ENCODE measurements at regions not wholly inside any gene's neighbourhood (a gene's known extent, or its start where the extent isn't known, plus 50 kb on each side); places are given as distances from the start of the nearest gene placed in this dataset.

DNA sequence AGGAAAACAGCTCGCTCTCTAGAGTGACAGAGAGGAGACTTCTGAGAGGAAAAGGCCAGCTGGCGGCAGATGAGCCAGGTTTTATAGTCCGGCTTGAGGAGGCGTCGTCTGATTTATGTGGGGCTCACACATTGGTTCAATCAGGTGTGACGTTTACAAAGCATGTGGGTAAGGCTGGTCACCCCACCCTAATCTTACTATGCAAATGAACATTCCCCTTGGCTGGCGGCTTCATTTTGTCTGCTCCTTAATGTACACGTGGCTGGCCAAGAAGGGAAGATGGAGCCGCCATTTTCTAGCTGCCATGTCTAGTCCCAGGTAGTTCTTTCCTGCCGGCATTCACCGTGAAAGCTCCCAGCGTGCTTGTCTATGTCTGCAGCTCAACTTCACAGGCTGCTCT is 299.1 kb upstream of the SPRED2 start:
- no peak for DNase-seq (ENCODE audit: low spot score)

DNA sequence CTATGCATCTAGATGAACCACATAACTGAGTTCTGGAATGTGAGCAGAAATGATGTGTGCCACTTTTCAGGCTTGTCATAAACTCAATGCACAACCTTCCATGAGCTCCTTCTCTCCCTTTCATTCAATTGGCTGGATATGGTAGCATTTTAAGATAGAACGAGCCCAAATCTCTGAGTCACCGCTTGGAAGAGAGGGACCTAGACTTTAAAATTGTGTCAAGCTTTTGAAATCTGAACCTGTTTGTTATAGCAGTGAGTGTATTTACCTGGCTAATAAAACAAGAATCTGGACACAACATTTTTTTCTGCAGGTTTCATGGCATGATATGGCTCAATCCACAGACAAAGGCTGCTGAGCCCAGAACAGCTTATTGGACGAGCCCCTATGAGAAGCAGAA is 297.8 kb upstream of the SPRED2 start:
- no peak for DNase-seq (ENCODE audit: low spot score)

DNA sequence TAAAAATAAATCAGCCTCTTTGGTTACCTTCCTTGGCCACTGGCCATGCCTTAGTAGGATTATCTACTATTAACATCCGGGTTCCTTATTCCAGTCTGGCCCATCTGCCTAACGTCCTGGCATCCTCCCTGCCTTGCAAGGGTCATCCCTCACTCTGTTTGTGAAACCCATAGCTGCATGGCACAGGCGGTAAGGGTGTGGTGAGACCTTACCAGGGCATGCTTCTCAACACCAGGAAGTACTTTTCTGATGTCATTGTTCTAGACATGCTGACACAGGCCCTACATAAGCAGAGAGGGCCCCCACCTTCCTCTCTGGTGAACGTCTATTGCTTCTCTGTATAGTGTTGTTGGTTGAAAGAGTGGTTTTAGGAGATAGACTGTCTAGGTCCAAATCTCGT is 296.8 kb upstream of the SPRED2 start:
- DNase-seq (ENCODE audit: low spot score), result no peak

DNA sequence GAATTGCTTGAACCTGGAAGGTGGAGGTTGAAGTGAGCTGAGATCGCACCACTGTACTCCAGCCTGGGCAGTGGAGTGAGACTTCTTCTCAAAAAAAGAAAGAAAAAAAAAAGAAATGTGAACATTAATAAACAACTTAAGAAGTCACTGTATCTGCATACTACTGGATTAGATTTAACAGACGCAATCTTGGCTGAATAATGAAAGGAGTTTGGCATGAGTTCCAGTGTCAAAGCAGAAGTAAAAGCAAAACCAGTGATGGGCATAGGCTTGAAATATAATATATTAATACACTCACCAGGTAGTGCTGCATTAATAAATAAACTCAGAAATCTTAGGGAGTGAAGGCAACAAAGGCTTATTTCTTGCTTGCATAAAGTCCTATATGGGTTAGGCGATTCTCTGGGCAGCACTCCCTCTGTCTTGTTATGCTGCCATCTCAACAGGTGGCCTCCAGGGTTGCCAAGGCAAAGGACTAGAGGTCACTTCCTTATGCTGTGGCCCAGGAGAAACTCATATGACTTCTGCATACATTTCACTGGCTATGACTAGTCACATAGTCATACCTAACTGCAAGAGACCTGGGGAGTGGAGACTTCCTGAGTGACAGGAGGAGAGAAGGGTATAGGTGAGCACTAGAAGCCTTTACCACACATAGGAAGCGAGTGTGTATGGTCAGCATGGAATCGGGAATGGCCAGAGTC is 296.2 kb upstream of the SPRED2 start:
- no peak for DNase-seq (ENCODE audit: low spot score)

GRCh38 chr2:65727816-65728215 is 295.4 kb upstream of the SPRED2 start:
- no peak for DNase-seq (ENCODE audit: low spot score)

- DNase-seq (ENCODE audit: low spot score), result no peak
Measured at GRCh38 chr2:65727381-65727780, 295.0 kb upstream of the SPRED2 start.

- no peak for DNase-seq (ENCODE audit: low spot score)
Measured at GRCh38 chr2:65724752-65725151, 292.4 kb upstream of the SPRED2 start.

DNA sequence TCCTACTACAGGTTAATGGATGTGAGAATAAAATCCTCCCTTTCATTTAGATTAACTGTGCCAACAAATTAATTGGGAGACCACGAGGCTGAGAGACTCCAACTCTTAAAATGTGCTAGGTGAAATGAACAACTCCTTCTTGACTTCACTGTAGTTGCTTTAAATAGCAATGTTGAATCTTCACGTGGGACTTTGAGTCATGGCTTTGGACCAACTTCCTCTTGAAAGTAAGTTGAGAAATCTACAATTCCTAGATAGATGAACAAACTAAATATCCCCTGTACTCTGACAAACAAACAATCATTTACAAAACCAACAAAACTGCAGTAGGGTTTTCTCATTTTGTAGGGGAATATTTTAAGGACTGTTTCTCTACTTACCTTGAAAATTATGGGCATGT is 291.9 kb upstream of the SPRED2 start:
- DNase-seq (ENCODE audit: low spot score), result no peak

DNA sequence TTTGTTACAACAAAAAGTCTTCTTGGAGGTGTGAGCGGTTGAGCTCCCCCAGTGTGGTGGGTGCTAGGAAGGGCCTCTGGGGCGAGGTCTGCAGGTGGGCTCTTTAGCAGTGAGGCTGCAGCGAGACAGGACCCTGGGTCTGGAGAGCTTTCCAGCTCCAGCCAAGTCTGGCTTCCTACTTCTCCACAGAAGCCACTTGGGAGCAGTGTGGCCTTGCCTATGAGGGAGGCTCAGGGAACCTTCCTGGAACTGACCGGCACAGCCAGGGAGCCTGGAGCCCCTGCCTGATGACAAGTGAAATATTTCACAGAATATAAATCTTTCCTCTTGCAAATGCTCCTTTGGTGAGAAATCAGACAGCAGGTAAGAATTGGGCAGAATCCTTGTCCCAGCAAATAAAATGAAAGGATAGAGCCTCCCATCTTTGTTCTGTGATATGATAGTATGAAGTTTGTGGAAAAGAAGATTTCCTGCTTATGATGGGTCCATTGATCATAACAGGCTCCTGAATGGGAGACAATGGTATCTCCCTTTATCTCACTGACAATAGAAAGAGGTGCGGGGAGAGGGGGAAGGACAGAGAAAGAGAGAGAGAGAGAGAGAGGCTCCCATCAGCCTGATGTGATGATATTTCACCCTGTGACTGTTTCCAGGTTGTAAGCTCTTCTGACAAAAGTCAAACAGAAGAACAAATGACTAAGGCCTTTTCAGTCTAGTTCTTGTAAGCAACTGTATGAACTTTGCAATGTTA is 289.8 kb upstream of the SPRED2 start:
- peak; percentile 30 for DNase-seq (ENCODE audit: low spot score)

GRCh38 chr2:65716698-65717097 is 284.3 kb upstream of the SPRED2 start:
- DNase-seq (ENCODE audit: low spot score), result no peak

DNA sequence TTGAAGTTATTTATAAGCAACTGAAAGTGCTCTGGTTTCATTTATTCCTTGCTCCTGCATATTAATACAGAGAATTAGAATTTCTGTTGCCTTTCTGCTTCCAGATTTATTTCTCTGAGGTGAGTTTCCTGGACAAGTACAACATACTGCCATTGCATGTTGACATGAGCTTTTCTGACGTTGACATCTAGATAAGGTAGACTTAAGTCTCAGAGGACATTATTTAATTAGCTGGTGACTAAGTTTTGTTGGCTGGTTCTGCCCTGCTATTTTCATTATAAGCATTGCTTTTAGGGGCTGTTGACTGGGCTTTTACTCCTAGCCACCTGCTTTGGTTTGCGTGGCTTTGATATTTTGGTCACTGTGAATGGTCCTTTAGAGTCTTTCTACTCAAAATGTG is 282.9 kb upstream of the SPRED2 start:
- no peak for DNase-seq (ENCODE audit: low spot score)

DNA sequence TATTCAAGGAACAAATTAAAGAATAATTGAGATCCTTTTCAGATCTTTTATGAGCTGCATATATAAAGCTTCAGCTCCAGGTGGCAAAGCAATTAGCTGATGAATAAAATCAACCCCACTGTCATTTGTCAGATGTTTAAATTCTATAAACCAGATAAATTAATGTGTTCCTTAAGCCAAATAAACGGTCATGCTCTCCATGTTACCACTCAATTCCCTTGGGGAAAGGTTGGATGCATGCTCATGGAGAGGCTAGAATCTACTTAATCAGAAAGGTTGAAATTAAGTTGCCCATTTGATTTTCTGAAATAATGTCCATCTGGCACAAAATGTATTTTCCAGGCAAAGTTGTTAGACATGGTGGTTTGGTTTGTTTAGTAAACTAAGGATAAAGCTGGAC is 282.5 kb upstream of the SPRED2 start:
- DNase-seq (ENCODE audit: low spot score), result no peak

DNA sequence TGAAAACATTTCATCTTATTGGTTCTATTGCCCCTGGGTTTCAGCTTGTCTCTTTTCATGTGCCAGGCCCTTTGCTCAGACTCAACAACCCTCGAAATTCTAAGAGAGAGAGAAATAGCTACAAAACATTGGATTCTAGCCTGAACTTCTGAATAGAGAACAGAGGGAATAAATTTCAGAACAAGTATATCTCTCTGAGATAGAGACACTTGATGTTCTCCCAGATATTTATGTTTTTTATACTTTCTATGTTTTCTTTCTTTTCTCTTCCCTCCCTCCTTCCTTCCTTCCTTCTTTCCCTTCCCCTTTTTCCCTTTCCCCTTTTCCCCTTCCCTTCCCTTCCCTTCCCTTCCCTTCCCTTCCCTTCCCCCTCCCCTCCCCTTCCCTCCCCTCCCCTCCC is 279.5 kb upstream of the SPRED2 start:
- no peak for DNase-seq (ENCODE audit: low spot score)

DNA sequence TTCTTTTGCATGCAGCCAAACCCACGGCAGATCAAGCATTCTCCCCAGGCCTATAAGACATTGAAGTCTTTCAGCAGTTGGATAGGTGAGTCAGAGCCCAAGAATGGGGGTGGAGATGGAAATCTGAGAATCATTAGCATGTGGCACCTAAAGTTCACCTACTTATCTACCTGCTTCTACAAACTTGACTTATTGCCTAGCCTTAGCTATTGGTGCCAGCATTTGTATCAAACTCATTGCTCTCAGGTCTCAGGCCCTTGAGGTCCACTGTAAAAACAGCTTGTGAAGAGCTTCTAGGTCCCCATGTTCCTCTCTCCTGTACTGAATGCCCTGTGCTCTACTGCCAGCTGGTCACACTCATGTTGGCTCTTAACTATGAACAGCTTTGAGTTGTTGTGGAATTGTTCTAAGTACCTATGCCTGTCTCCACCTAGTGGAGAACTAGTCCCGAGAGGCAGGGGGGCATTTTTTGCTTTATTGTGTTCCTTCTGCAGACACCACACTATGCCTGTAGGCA is 278.4 kb upstream of the SPRED2 start:
- DNase-seq (ENCODE audit: low spot score), result peak; percentile 41

- DNase-seq (ENCODE audit: low spot score), result no peak
Measured at GRCh38 chr2:65710356-65710755, 278.0 kb upstream of the SPRED2 start.

DNA sequence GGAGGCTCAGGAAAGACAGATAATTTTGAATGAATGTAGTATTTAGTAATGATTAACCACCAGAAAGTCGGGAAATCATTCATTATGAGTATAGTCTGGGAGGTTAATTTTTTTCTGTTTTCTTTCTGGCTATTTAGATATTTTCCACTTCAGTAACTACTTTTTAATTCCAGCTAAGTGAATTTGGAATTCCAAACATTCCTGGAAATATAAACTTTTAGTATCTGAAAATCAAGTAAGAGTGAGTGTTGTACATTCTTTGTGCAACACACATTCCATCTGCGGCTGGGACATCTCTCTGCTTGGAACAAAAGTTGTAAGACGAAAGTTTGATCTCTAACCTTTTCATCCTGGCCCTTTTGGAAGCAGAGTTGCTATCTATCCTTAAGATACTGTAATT is 275.7 kb upstream of the SPRED2 start:
- no peak for DNase-seq (ENCODE audit: low spot score)

DNA sequence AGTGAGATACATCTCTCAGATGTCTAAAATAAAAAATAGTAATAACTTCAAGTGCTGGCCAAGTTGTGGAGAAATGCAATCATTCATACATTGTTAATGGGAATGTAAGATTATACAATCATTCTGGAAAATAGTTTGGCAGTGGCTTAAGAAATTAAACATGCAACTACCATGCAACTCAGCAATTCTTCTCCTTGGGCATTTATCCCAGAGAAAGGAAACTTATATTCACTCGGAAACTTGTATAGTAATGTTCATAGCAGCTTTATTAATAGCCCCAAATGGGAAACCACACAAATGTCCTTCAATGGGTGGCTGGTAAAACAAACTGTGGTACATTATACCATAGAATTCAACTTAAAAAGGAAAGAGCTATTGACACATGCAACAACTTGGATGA is 274.0 kb upstream of the SPRED2 start:
- no peak for DNase-seq (ENCODE audit: low spot score)

- DNase-seq (ENCODE audit: low spot score), result no peak
Measured at GRCh38 chr2:65701191-65701590, 268.8 kb upstream of the SPRED2 start.

- DNase-seq (ENCODE audit: low spot score), result no peak
Measured at GRCh38 chr2:65700720-65701119, 268.3 kb upstream of the SPRED2 start.

GRCh38 chr2:65700004-65700651 is 267.7 kb upstream of the SPRED2 start:
- no peak for DNase-seq (ENCODE audit: low spot score)

DNA sequence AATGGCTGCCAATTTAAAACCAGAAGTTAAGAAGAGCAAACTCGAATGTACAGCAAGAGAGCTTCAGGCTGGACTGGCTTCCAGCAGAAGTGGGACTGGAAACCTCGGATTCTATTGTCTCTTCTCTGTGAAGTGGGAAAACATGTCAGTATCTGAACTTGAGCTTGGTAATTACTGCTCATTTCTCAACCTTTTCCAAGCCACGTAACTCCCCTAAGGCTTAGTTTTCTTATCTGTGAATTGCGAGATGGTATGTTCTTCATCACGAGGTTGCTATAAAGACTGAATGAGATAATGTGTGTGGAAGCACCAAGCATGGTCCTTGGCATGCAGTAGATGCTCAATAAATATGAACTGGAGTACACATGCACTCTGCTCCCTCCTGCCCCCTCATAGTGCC is 259.4 kb upstream of the SPRED2 start:
- no peak for DNase-seq (ENCODE audit: low spot score)

- no peak for DNase-seq (ENCODE audit: low spot score)
Measured at GRCh38 chr2:65688141-65688886, 255.9 kb upstream of the SPRED2 start.

All from HuH-7 (cell line).